ENCODE measurements at regions not wholly inside any gene's neighbourhood (a gene's known extent, or its start where the extent isn't known, plus 50 kb on each side); places are given as distances from the start of the nearest gene placed in this dataset.

DNA sequence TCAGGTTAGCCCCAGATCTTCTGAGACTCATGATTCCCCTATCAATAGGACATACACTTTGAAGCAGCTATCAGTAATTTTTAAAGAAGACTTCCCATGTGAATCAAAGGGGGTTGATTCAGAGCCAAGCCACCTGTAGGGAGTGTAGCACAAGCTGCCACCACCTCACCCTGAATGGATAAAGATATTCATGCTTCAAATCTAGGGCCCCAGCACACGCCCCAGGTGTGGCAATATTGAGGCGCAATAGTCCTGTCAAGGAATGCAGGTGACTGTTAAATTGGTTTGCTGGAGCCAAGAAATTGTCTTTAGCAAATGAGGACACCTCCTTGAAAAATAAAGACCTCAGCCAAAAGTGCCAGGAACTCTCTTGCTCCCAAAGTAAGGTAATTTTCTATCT, 404.4 kb downstream of the MAFB start:
- no peak for TF ChIP-seq CTCF (IDR thresholded peaks at IDR 0.05; ENCODE audit: extremely low read depth in 1 of 2, insufficient read depth in 1 of 2, low read depth in 1 of 2, low read length in 2 of 2)
- no peak for TF ChIP-seq EZH2 (IDR thresholded peaks at IDR 0.05; ENCODE audit: borderline replicate concordance, low read depth, low read length, severe bottlenecking)
- no peak for TF ChIP-seq POLR2A (IDR thresholded peaks at IDR 0.05; ENCODE audit: low read depth, low read length)
- TF ChIP-seq JUN (IDR thresholded peaks at IDR 0.05; ENCODE audit: borderline replicate concordance, insufficient read depth, insufficient read length, low read depth), result no peak
- no peak for TF ChIP-seq MYC (IDR thresholded peaks at IDR 0.05; ENCODE audit: low read depth, low read length)
- no peak for TF ChIP-seq POLR2AphosphoS5 (IDR thresholded peaks at IDR 0.05; ENCODE audit: insufficient read depth, low read depth, low read length)
- no peak for TF ChIP-seq GATA2 (IDR thresholded peaks at IDR 0.05; ENCODE audit: insufficient read depth, insufficient read length, low read depth, low read length)
- TF ChIP-seq, protein P1, sequence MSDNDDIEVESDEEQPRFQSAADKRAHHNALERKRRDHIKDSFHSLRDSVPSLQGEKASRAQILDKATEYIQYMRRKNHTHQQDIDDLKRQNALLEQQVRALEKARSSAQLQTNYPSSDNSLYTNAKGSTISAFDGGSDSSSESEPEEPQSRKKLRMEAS (IDR thresholded peaks at IDR 0.05; ENCODE audit: insufficient read depth, insufficient read length), result no peak
- no peak for TF ChIP-seq FOS (IDR thresholded peaks at IDR 0.05; ENCODE audit: borderline replicate concordance, insufficient read depth, low read length)
